Upper lobe of left lung (tissue), 4 donors: ENCODE measurements at regions not wholly inside any gene's neighbourhood (a gene's known extent, or its start where the extent isn't known, plus 50 kb on each side); places are given as distances from the start of the nearest gene placed in this dataset.

Source experiments
- EP300 ChIP-seq, 4 donors: sonication (generic); formaldehyde crosslinking; IDR thresholded peaks; one replicate each; pipeline ENCODE4 v1.5.1; 2017; ENCODE audit warnings: antibody characterized with exemption in 4 of 4, control low read depth in 2 of 4
- POLR2A ChIP-seq, 4 donors: fragments of 450-650 bp; IDR thresholded peaks; one replicate each; pipeline ENCODE4 v1.5.1; 2016 to 2017; ENCODE audit warnings: antibody characterized with exemption in 4 of 4, mild to moderate bottlenecking in 2 of 4
- POLR2AphosphoS5 ChIP-seq, 2 donors: sonication (generic); formaldehyde crosslinking; IDR thresholded peaks; one replicate each; pipeline ENCODE4 v1.5.1; 2017; ENCODE audit warnings: antibody characterized with exemption in 2 of 2
- TF ChIP-seq, protein P1 (sequence below), 6 experiments: fragments of 450-650 bp in 4 of 6; fragments of 200-600 bp in 2 of 6; sonication (generic) in 2 of 6; IDR thresholded peaks; one replicate each; pipeline ENCODE4 v1.5.1; 2016 to 2019; ENCODE audit warnings: antibody characterized with exemption in 6 of 6

- TF ChIP-seq, protein P1, sequence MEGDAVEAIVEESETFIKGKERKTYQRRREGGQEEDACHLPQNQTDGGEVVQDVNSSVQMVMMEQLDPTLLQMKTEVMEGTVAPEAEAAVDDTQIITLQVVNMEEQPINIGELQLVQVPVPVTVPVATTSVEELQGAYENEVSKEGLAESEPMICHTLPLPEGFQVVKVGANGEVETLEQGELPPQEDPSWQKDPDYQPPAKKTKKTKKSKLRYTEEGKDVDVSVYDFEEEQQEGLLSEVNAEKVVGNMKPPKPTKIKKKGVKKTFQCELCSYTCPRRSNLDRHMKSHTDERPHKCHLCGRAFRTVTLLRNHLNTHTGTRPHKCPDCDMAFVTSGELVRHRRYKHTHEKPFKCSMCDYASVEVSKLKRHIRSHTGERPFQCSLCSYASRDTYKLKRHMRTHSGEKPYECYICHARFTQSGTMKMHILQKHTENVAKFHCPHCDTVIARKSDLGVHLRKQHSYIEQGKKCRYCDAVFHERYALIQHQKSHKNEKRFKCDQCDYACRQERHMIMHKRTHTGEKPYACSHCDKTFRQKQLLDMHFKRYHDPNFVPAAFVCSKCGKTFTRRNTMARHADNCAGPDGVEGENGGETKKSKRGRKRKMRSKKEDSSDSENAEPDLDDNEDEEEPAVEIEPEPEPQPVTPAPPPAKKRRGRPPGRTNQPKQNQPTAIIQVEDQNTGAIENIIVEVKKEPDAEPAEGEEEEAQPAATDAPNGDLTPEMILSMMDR (IDR thresholded peaks at IDR 0.05), result no peak
- no peak for TF ChIP-seq POLR2A (IDR thresholded peaks at IDR 0.05)
- no peak for TF ChIP-seq EP300 (IDR thresholded peaks at IDR 0.05)
- TF ChIP-seq POLR2AphosphoS5 (IDR thresholded peaks at IDR 0.05), result no peak
Measured at GRCh38 chr5:168207450-168208029, 83.9 kb upstream of the WWC1 start.
